PC-3 (cell line): ENCODE measurements at regions not wholly inside any gene's neighbourhood (a gene's known extent, or its start where the extent isn't known, plus 50 kb on each side); places are given as distances from the start of the nearest gene placed in this dataset.

ENCODE experiments used
- ATAC-seq: fragments of 200-7000 bp; cut with Tn5 transposase; 2 replicates; pipeline ENCODE4 v1.9.1; 2020; ENCODE audit warnings: mild to moderate bottlenecking, moderate library complexity
- BruUV-seq: library from RNA; stranded (reverse); fragments of 400-500 nt; replicated peaks from 2 replicates; lab custom pipeline; 2021; lab: Mats Ljungman, UMichigan
- CTCF ChIA-PET: fragments of 300-600 bp; sonication (Branson Sonifier 250); formaldehyde crosslinking; loops from one replicate; lab custom pipeline; 2022; ENCODE audit warnings: antibody characterized with exemption; lab: Charles Lee
- POLR2A ChIA-PET: fragments of 300-600 bp; sonication (Branson Sonifier 250); formaldehyde crosslinking; loops from one replicate; lab custom pipeline; 2022; ENCODE audit warnings: antibody characterized with exemption; ENCODE audit not compliant: unreplicated experiment; lab: Charles Lee
- DNase-seq: peaks from one replicate; pipeline ENCODE4 v3.0.0-alpha.2; 2015
- H2AFZ ChIP-seq: fragments of 300-600 bp; sonication (generic); 2 replicates; pipeline ENCODE4 v1.6.0; 2016; ENCODE audit warnings: antibody characterized with exemption, low read length
- H3F3A ChIP-seq: fragments of 300-600 bp; sonication (generic); one replicate; pipeline ENCODE4 v1.6.0; 2017; ENCODE audit warnings: antibody characterized with exemption, low read length, control low read depth, mild to moderate bottlenecking; ENCODE audit not compliant: unreplicated experiment
- H3K27ac ChIP-seq: fragments of 300-600 bp; sonication (generic); 2 replicates; pipeline ENCODE4 v1.5.1; 2016; ENCODE audit warnings: mild to moderate bottlenecking, low read length
- H3K27me3 ChIP-seq: fragments of 300-600 bp; sonication (generic); 2 replicates; pipeline ENCODE4 v1.6.1; 2016; ENCODE audit warnings: low read length, mixed read lengths
- H3K36me3 ChIP-seq: fragments of 300-600 bp; sonication (generic); 2 replicates; pipeline ENCODE4 v1.6.1; 2016; ENCODE audit warnings: low read depth, mixed run types, low read length, mixed read lengths
- H3K4me1 ChIP-seq: fragments of 300-600 bp; sonication (generic); 2 replicates; pipeline ENCODE4 v1.5.1; 2016; ENCODE audit warnings: low read length; ENCODE audit not compliant: insufficient read depth
- H3K4me2 ChIP-seq: fragments of 300-600 bp; sonication (generic); 2 replicates; pipeline ENCODE4 v1.6.0; 2016; ENCODE audit warnings: low read length
- H3K4me3 ChIP-seq: fragments of 300-600 bp; sonication (generic); 2 replicates; pipeline ENCODE4 v1.5.1; 2016; ENCODE audit warnings: mild to moderate bottlenecking, low read length, mixed read lengths
- H3K79me2 ChIP-seq: fragments of 300-600 bp; sonication (generic); 2 replicates; pipeline ENCODE4 v1.6.1; 2017; ENCODE audit warnings: low read length, mixed read lengths
- H3K9ac ChIP-seq: fragments of 300-600 bp; sonication (generic); 2 replicates; pipeline ENCODE4 v1.6.0; 2016; ENCODE audit warnings: mild to moderate bottlenecking, low read length
- H3K9me2 ChIP-seq: fragments of 300-600 bp; sonication (generic); replicated peaks from 2 replicates; pipeline ENCODE4 v1.6.1; 2016; ENCODE audit warnings: mixed run types, low read length, mixed read lengths
- H3K9me3 ChIP-seq: fragments of 300-600 bp; sonication (generic); 2 replicates; pipeline ENCODE4 v1.6.1; 2016; ENCODE audit warnings: low read length, mixed read lengths
- H4K20me1 ChIP-seq: fragments of 300-600 bp; sonication (generic); 2 replicates; pipeline ENCODE4 v1.6.1; 2016; ENCODE audit warnings: low read length, mixed read lengths
- CTCF ChIP-seq: fragments of 300-600 bp; sonication (generic); conservative IDR thresholded peaks from 2 replicates; pipeline ENCODE4 v1.5.1; 2017; ENCODE audit warnings: antibody characterized with exemption, low read depth, mild to moderate bottlenecking, low read length
- EZH2 ChIP-seq: fragments of 300-600 bp; sonication (generic); IDR thresholded peaks from one replicate; pipeline ENCODE4 v1.6.1; 2017; ENCODE audit warnings: antibody characterized with exemption, mild to moderate bottlenecking, low read length; ENCODE audit not compliant: unreplicated experiment
- EZH2phosphoT487 ChIP-seq: fragments of 300-600 bp; sonication (generic); IDR thresholded peaks from 2 replicates; pipeline ENCODE4 v1.6.1; 2018; ENCODE audit warnings: mild to moderate bottlenecking, antibody characterized with exemption, low read length, borderline replicate concordance
- intact Hi-C: fragments of 100-400 bp; cut with micrococcal nuclease; formaldehyde crosslinking; loops from 2 replicates; pipeline ENCODE4 v1.9.0; 2023

GRCh38 chr1:223486932-223487886 is 94.0 kb downstream of the CCDC185 start:
- intact Hi-C loops, result loop anchor here (2.0 kb wide), 1 partner anchor 198 kb away; no protein-coding TSS in a partner anchor
- no peak for ATAC-seq
- H3K27me3 ChIP-seq, result peaks cover 39% of the 10 kb centered on the region
- no peaks in the 10 kb centered on the region for H3K79me2 ChIP-seq
- DNase-seq, result no peak
- ChIA-PET CTCF (interaction anchor here (0.5 kb wide), 1 partner anchor 180 kb away, joined by 5 read pairs; no protein-coding TSS in a partner anchor), POLR2A (no interaction called here)
- H3K36me3 ChIP-seq, result no peaks in the 10 kb centered on the region
- no TSS peak for BruUV-seq
- no peaks in the 10 kb centered on the region for H3K9me2 ChIP-seq
- H3F3A ChIP-seq, result no peaks in the 10 kb centered on the region
- no peak overlapping the region for H3K9ac ChIP-seq
- no peak overlapping the region for H2AFZ ChIP-seq
- no peak for TF ChIP-seq CTCF
- no peak for TF ChIP-seq EZH2phosphoT487
- no peak for TF ChIP-seq EZH2
- no peaks in the 10 kb centered on the region for H3K4me1 ChIP-seq
- no peak overlapping the region for H3K27ac ChIP-seq
- H3K9me3 ChIP-seq, result no peaks in the 10 kb centered on the region
- no peak overlapping the region for H3K4me3 ChIP-seq
- H4K20me1 ChIP-seq, result no peaks in the 10 kb centered on the region
- H3K4me2 ChIP-seq, result no peak overlapping the region

GRCh38 chr1:223487887-223488259 is 94.7 kb downstream of the CCDC185 start:
- no peaks in the 10 kb centered on the region for H3K79me2 ChIP-seq
- H3K36me3 ChIP-seq, result no peaks in the 10 kb centered on the region
- no peaks in the 10 kb centered on the region for H3K9me2 ChIP-seq
- H4K20me1 ChIP-seq, result no peaks in the 10 kb centered on the region
- peaks cover 39% of the 10 kb centered on the region for H3K27me3 ChIP-seq
- intact Hi-C loops, result loop anchor here (2.0 kb wide), 1 partner anchor 197 kb away; no protein-coding TSS in a partner anchor
- no peak for DNase-seq
- H3K4me3 ChIP-seq, result no peak overlapping the region
- no TSS peak for BruUV-seq
- H3F3A ChIP-seq, result no peaks in the 10 kb centered on the region
- no peak for ATAC-seq
- H3K27ac ChIP-seq, result no peak overlapping the region
- no peaks in the 10 kb centered on the region for H3K9me3 ChIP-seq
- H3K4me1 ChIP-seq, result no peaks in the 10 kb centered on the region
- no peak overlapping the region for H3K9ac ChIP-seq
- CTCF ChIA-PET, result no interaction called here
- no peak overlapping the region for H3K4me2 ChIP-seq
- TF ChIP-seq CTCF (no peak), EZH2 (no peak), EZH2phosphoT487 (no peak)
- H2AFZ ChIP-seq, result no peak overlapping the region
- POLR2A ChIA-PET, result no interaction called here

GRCh38 chr1:223489439-223489838 is 96.2 kb downstream of the CCDC185 start:
- Histone ChIP-seq H3K9ac (no peak overlapping the region), H3K27ac (no peak overlapping the region), H2AFZ (no peak overlapping the region), H3F3A (no peaks in the 10 kb centered on the region), H3K4me1 (no peaks in the 10 kb centered on the region), H4K20me1 (no peaks in the 10 kb centered on the region), H3K9me2 (no peaks in the 10 kb centered on the region), H3K27me3 (peaks cover 39% of the 10 kb centered on the region), H3K4me2 (no peak overlapping the region), H3K36me3 (no peaks in the 10 kb centered on the region), H3K79me2 (no peaks in the 10 kb centered on the region), H3K9me3 (no peaks in the 10 kb centered on the region), H3K4me3 (no peak overlapping the region)
- intact Hi-C loops, result no loop called here
- CTCF ChIA-PET, result no interaction called here
- POLR2A ChIA-PET, result no interaction called here
- BruUV-seq, result no TSS peak
- TF ChIP-seq EZH2, result no peak
- TF ChIP-seq EZH2phosphoT487, result no peak
- no peak for TF ChIP-seq CTCF
- ATAC-seq, result no peak
- DNase-seq, result no peak
